ENCODE measurements at regions not wholly inside any gene's neighbourhood (a gene's known extent, or its start where the extent isn't known, plus 50 kb on each side); places are given as distances from the start of the nearest gene placed in this dataset.

GRCh38 chr3:30318110-30318509, 288.3 kb upstream of the TGFBR2 start:
- TF ChIP-seq CTCF (IDR thresholded peaks at IDR 0.05) (no peak), POLR2A (IDR thresholded peaks at IDR 0.05) (no peak)

Measured in Peyer's patch (tissue), 4 donors.